Spleen (tissue), 11 donors: ENCODE measurements at regions not wholly inside any gene's neighbourhood (a gene's known extent, or its start where the extent isn't known, plus 50 kb on each side); places are given as distances from the start of the nearest gene placed in this dataset.

Source experiments
- DNase-seq: peaks from one replicate; pipeline ENCODE4 v3.0.0-alpha.2; 2020
- H3K27ac ChIP-seq, 8 donors: fragments of 200-600 bp; sonication (generic) in 7 of 8; 1 replicate in 4 of 8; 2 replicates in 4 of 8; pipeline versions ENCODE4 v1.5.0 to v1.8.0; 2016 to 2021; ENCODE audit warnings: inconsistent platforms in 4 of 8, mild to moderate bottlenecking in 4 of 8, moderate library complexity in 1 of 8
- H3K27me3 ChIP-seq, 7 donors: fragments of 200-600 bp; sonication (generic) in 6 of 7; replicated peaks in 1 of 7; 1 replicate in 4 of 7; 2 replicates in 3 of 7; pipeline versions ENCODE4 v1.5.0 to v1.8.0; 2016 to 2021; ENCODE audit warnings: inconsistent platforms in 3 of 7, mild to moderate bottlenecking in 1 of 7
- H3K36me3 ChIP-seq, 6 donors: fragments of 200-600 bp; sonication (generic) in 5 of 6; 1 replicate in 4 of 6; 2 replicates in 2 of 6; pipeline versions ENCODE4 v1.5.0 to v1.8.0; 2016 to 2021; ENCODE audit warnings: inconsistent platforms in 2 of 6
- H3K4me1 ChIP-seq, 6 donors: fragments of 200-600 bp; sonication (generic) in 5 of 6; 1 replicate in 3 of 6; 2 replicates in 3 of 6; pipeline versions ENCODE4 v1.5.0 to v1.8.0; 2016 to 2021; ENCODE audit warnings: inconsistent platforms in 3 of 6
- H3K4me3 ChIP-seq, 8 donors: fragments of 200-600 bp; sonication (generic) in 7 of 8; 1 replicate in 4 of 8; 2 replicates in 4 of 8; pipeline versions ENCODE4 v1.5.0 to v1.8.0; 2016 to 2021; ENCODE audit warnings: inconsistent platforms in 4 of 8, mild to moderate bottlenecking in 4 of 8, moderate library complexity in 2 of 8
- H3K9me3 ChIP-seq, 8 donors: fragments of 200-600 bp; sonication (generic) in 7 of 8; 1 replicate in 4 of 8; 2 replicates in 4 of 8; pipeline versions ENCODE4 v1.5.0 to v1.8.0; 2016 to 2021; ENCODE audit warnings: inconsistent platforms in 4 of 8
- POLR2A ChIP-seq, 3 donors: fragments of 450-650 bp; IDR thresholded peaks; one replicate each; pipeline ENCODE4 v1.5.1; 2017; ENCODE audit warnings: antibody characterized with exemption in 3 of 3, mild to moderate bottlenecking in 1 of 3
- POLR2AphosphoS5 ChIP-seq, 3 donors: sonication (generic); formaldehyde crosslinking; IDR thresholded peaks; one replicate each; pipeline ENCODE4 v1.5.1; 2017; ENCODE audit warnings: antibody characterized with exemption in 3 of 3
- WGBS, 5 donors: extraction: QIAGEN DNeasy Blood & Tissue Kit in 3 of 5; methylation state at CpG; one replicate each; pipeline versions ENCODE4 v1.1.5 to v1.1.7; 2013 to 2018; 5-methylcytosine and 5-hydroxymethylcytosine counted together
- intact Hi-C: fragments of 100-400 bp; cut with DNase I; formaldehyde crosslinking; loops from one replicate; pipeline ENCODE4 v1.15.0; 2023; ENCODE audit warnings: low total_unique reads
- TF ChIP-seq, protein P1 (sequence below), 11 experiments: fragments of 200-600 bp in 7 of 11; fragments of 450-650 bp in 4 of 11; sonication (generic) in 4 of 11; IDR thresholded peaks in 8 of 11; conservative IDR thresholded peaks in 3 of 11; 1 replicate in 7 of 11; 2 replicates in 4 of 11; pipeline versions ENCODE4 v1.4.0 to v1.8.0; 2016 to 2021; ENCODE audit warnings: antibody characterized with exemption in 11 of 11, inconsistent platforms in 4 of 11, mild to moderate bottlenecking in 1 of 11
- donor health status: healthy with polysubstance abuse.
- donor health status: DM: no; HTN: no; CAD: no; lungs with moderate emphysema.
- donor health status: DM: no; HTN: no; CAD: no.
- donor health status: Bipolar disorder and iron deficiency.
- donor health status: healthy.
- donor health status: DM: no; HTN: no; CAD: no.
- donor health status: DM: yes; HTN: yes; CAD: no.

DNA sequence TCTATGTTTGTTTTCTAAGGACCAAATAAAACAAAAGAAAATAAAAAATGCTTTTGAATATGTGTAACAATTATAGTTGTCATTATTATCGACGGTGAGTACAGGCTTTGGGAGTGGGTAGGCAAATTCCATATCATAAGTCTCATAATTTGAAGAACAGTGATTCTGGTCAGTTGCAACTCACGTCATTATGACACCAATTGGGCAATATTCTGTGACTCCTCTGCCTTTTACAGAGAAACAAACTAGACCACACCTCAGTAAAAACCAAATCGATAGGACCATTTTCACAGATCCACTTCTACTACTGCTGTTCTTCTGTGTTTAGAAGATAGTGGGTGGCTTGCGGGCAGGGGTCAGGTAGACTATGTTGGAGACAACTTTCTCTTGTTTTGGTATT lies 250.1 kb downstream of the C4orf33 start:
- Histone ChIP-seq H3K27ac (no peak overlapping the region), H3K9me3 (no peaks in the 10 kb centered on the region), H3K27me3 (no peaks in the 10 kb centered on the region), H3K4me1 (peaks cover 0 to 21% (median 10%) of the 10 kb centered on the region in 6 donors), H3K4me3 (no peak overlapping the region), H3K36me3 (no peaks in the 10 kb centered on the region)
- TF ChIP-seq, protein P1, sequence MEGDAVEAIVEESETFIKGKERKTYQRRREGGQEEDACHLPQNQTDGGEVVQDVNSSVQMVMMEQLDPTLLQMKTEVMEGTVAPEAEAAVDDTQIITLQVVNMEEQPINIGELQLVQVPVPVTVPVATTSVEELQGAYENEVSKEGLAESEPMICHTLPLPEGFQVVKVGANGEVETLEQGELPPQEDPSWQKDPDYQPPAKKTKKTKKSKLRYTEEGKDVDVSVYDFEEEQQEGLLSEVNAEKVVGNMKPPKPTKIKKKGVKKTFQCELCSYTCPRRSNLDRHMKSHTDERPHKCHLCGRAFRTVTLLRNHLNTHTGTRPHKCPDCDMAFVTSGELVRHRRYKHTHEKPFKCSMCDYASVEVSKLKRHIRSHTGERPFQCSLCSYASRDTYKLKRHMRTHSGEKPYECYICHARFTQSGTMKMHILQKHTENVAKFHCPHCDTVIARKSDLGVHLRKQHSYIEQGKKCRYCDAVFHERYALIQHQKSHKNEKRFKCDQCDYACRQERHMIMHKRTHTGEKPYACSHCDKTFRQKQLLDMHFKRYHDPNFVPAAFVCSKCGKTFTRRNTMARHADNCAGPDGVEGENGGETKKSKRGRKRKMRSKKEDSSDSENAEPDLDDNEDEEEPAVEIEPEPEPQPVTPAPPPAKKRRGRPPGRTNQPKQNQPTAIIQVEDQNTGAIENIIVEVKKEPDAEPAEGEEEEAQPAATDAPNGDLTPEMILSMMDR (IDR thresholded peaks at IDR 0.05 in 8 of 11, conservative IDR thresholded peaks at IDR 0.05 in 3 of 11) = no peak
- TF ChIP-seq POLR2AphosphoS5 (IDR thresholded peaks at IDR 0.05) (no peak), POLR2A (IDR thresholded peaks at IDR 0.05) (no peak)
- no peak for DNase-seq
- WGBS, 5 donors = 68 to 84% (median 77%) methylated on average over 5 of the region's 5 CpGs
- intact Hi-C loops = no loop called here

DNA sequence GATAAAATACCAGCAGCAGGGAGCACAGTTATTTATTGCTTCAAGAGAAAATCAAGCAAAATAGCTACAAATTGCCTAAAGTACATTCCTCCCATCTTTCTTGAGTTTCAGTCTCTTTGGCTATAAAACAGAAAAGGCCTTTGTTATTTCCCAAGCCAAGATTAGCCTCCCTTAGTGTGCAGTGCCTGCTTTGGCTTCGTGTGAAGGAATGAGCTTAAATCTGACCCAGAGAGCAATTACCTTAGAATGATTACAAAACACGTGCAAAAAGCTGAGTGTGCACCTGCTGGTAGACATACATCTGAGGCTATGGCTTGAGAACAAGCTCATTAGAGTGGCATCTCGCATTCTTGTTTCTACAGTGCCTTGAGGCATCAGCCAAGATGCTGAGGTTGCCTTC lies 250.8 kb downstream of the C4orf33 start:
- H3K4me1 ChIP-seq = peaks cover 0 to 21% (median 10%) of the 10 kb centered on the region in 6 donors
- H3K4me3 ChIP-seq = no peak overlapping the region
- no peaks in the 10 kb centered on the region for H3K36me3 ChIP-seq
- intact Hi-C loops = no loop called here
- no peak overlapping the region for H3K27ac ChIP-seq
- no peak for DNase-seq
- no peaks in the 10 kb centered on the region for H3K9me3 ChIP-seq
- peaks cover 0 to 4% (median 0%) of the 10 kb centered on the region in 7 donors for H3K27me3 ChIP-seq
- 65 to 82% (median 68%) methylated on average over 3 of the region's 3 CpGs for WGBS, 5 donors
- TF ChIP-seq POLR2AphosphoS5 (IDR thresholded peaks at IDR 0.05) (no peak), POLR2A (IDR thresholded peaks at IDR 0.05) (no peak)
- TF ChIP-seq, protein P1 (IDR thresholded peaks at IDR 0.05 in 8 of 11, conservative IDR thresholded peaks at IDR 0.05 in 3 of 11) = no peak

DNA sequence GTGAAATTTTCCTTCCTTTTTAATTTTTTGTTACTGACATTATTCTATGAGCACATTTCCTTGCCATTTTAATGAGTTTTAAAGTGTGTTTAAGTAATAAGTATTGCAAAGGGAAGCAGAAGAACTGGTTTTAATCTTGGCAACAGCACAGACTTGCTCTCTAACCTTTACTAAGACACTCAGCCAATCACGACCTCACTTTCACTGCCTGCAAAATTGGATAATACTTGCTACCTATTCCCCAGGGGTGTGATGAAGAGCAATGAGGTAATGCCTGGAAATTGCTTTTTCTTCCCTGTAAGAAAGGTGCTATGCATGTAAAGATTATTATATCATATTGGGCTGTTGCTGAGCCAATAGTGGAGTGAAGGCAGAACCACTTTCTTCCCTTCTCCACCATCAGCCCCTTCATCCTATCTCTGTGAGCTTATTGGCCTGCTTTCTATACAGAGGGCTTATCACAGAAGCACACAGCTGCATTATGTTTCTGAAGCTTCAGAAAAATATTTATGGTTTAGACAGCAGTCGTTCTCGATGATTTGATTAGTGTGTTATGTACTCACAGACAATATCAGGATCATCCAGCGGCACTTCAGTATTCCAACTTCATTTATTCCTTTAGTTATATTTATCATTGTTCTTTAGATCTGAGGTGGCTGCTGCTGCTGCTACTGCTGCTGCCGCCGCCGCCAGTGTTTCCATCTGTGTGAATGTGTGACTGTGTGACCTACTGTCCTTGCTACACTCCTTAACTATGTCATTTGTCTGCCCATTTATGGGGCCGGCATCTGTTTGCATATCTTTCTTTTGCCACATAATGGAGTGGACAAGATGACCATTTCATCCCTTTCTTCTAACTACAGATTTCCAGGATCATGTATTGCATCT lies 255.1 kb downstream of the C4orf33 start:
- Histone ChIP-seq H3K27me3 (peaks cover 0 to 6% (median 0%) of the 10 kb centered on the region in 7 donors), H3K4me1 (peaks cover 0 to 6% (median 0%) of the 10 kb centered on the region in 6 donors), H3K27ac (no peak overlapping the region), H3K36me3 (no peaks in the 10 kb centered on the region), H3K9me3 (no peaks in the 10 kb centered on the region), H3K4me3 (no peak overlapping the region)
- 74 to 88% (median 80%) methylated on average over 8 of the region's 8 CpGs for WGBS, 5 donors
- intact Hi-C loops = no loop called here
- no peak for TF ChIP-seq POLR2AphosphoS5 (IDR thresholded peaks at IDR 0.05)
- TF ChIP-seq POLR2A (IDR thresholded peaks at IDR 0.05) = no peak
- TF ChIP-seq, protein P1 (IDR thresholded peaks at IDR 0.05 in 8 of 11, conservative IDR thresholded peaks at IDR 0.05 in 3 of 11) = no peak
- DNase-seq = no peak

DNA sequence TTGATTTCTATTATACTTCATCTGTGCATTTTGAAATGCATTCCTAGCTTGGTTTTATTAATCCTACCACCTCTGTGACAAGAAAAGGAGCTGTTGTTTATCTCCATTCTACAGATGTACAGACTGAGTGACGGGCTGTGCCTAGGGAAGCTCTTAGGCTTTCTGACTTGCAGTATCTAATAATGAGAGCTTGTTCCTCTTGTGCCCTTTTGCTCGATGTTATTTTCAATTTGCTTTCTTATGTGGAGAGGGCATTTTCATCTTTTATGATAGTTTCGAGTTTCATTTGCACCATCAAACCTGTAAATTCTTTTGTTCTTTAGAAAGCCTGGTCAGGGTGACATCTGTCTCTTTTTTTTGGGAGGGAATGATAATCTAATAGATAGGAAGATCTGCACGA lies 256.5 kb downstream of the C4orf33 start:
- no peak for DNase-seq
- TF ChIP-seq POLR2A (IDR thresholded peaks at IDR 0.05) = no peak
- no peak for TF ChIP-seq POLR2AphosphoS5 (IDR thresholded peaks at IDR 0.05)
- TF ChIP-seq, protein P1 (IDR thresholded peaks at IDR 0.05 in 8 of 11, conservative IDR thresholded peaks at IDR 0.05 in 3 of 11) = no peak
- Histone ChIP-seq H3K4me1 (peaks cover 0 to 6% (median 0%) of the 10 kb centered on the region in 6 donors), H3K27me3 (peaks cover 0 to 6% (median 0%) of the 10 kb centered on the region in 7 donors), H3K4me3 (no peak overlapping the region), H3K9me3 (no peaks in the 10 kb centered on the region), H3K27ac (no peak overlapping the region), H3K36me3 (no peaks in the 10 kb centered on the region)
- intact Hi-C loops = no loop called here
- 66 to 84% (median 74%) methylated on average over 4 of the region's 4 CpGs for WGBS, 5 donors
